HCT116 (cell line): ENCODE measurements at regions not wholly inside any gene's neighbourhood (a gene's known extent, or its start where the extent isn't known, plus 50 kb on each side); places are given as distances from the start of the nearest gene placed in this dataset.

ENCODE experiments used
- ATAC-seq: fragments of 200-7000 bp; cut with Tn5 transposase; 2 replicates; pipeline ENCODE4 v1.9.1; 2020; ENCODE audit warnings: mild to moderate bottlenecking, moderate library complexity
- BruUV-seq: library from RNA; stranded (reverse); fragments of 400-500 nt; replicated peaks from 2 replicates; lab custom pipeline; 2021; lab: Mats Ljungman, UMichigan
- CTCF ChIA-PET: fragments of 300-600 bp; sonication (Branson Sonifier 250); formaldehyde crosslinking; loops from one replicate; lab custom pipeline; 2021; ENCODE audit warnings: antibody characterized with exemption; lab: Charles Lee
- POLR2A ChIA-PET: fragments of 300-600, 350-600 bp; sonication (Branson Sonifier 250); formaldehyde crosslinking; loops from one replicate; lab custom pipeline; 2021; ENCODE audit warnings: antibody characterized with exemption; lab: Charles Lee
- RAD21 ChIA-PET, 2 experiments: fragments of 300-600 bp; sonication (Branson Sonifier 250); formaldehyde crosslinking; loops; one replicate each; lab custom pipeline; 2023; ENCODE audit warnings: low total read pairs in 2 of 2; ENCODE audit not compliant: uncharacterized antibody in 2 of 2, unreplicated experiment in 2 of 2, low non-redundant PET in 1 of 2; lab: Charles Lee
- DNase-seq: peaks from one replicate; pipeline ENCODE4 v3.0.0-alpha.2; 2010; ENCODE audit warnings: low read depth, low spot score
- H2AFZ ChIP-seq: fragments of 200-600 bp; shearing (Covaris generic), sonication (generic); 2 replicates; pipeline ENCODE4 v1.6.1; 2017; ENCODE audit warnings: low read depth, mixed run types, mixed read lengths, antibody characterized with exemption, low read length; ENCODE audit not compliant: poor library complexity, severe bottlenecking
- H3K27ac ChIP-seq: 2 replicates; pipeline ENCODE4 v1.5.1; 2012; ENCODE audit warnings: low read depth, low read length
- H3K27me3 ChIP-seq: fragments of 200-600 bp; sonication (generic); 2 replicates; pipeline ENCODE4 v1.6.1; 2016; ENCODE audit warnings: mixed run types, low read length, mixed read lengths; ENCODE audit not compliant: insufficient read depth
- H3K36me3 ChIP-seq, 2 experiments: fragments of 200-500 bp in 1 of 2; fragments of 200-600 bp in 1 of 2; sonication (Bioruptor generic) in 1 of 2; sonication (generic) in 1 of 2; 2 replicates each; pipeline versions ENCODE4 v1.5.1 to v1.6.1; 2014 to 2016; ENCODE audit warnings: low read length in 2 of 2, inconsistent platforms in 1 of 2, mixed read lengths in 1 of 2, mixed run types in 1 of 2; ENCODE audit not compliant: insufficient read depth in 2 of 2, control insufficient read depth in 1 of 2
- H3K4me1 ChIP-seq, 2 experiments: fragments of 200-600 bp in 1 of 2; sonication (generic) in 1 of 2; 2 replicates each; pipeline versions ENCODE4 v1.5.1 to v1.6.1; 2012 to 2017; ENCODE audit warnings: low read length in 2 of 2, inconsistent platforms in 1 of 2, mild to moderate bottlenecking in 1 of 2, mixed read lengths in 1 of 2, mixed run types in 1 of 2, moderate library complexity in 1 of 2; ENCODE audit not compliant: insufficient read depth in 2 of 2, control insufficient read depth in 1 of 2
- H3K4me2 ChIP-seq: fragments of 200-600 bp; sonication (generic); 2 replicates; pipeline ENCODE4 v1.6.1; 2017; ENCODE audit warnings: mixed run types, low read length, mixed read lengths
- H3K4me3 ChIP-seq, 2 experiments: fragments of 200-600 bp in 1 of 2; sonication (generic) in 1 of 2; replicated peaks in 1 of 2; 2 replicates each; pipeline ENCODE4 v1.5.1; 2011 to 2016; ENCODE audit warnings: low read length in 2 of 2, control low read depth in 1 of 2, low read depth in 1 of 2, mild to moderate bottlenecking in 1 of 2, mixed read lengths in 1 of 2, mixed run types in 1 of 2
- H3K79me2 ChIP-seq: fragments of 200-600 bp; sonication (generic); 2 replicates; pipeline ENCODE4 v1.6.1; 2017; ENCODE audit warnings: mild to moderate bottlenecking, mixed run types, low read length, moderate library complexity, mixed read lengths; ENCODE audit not compliant: insufficient read depth
- H3K9ac ChIP-seq: fragments of 200-600 bp; sonication (generic); 2 replicates; pipeline ENCODE4 v1.6.1; 2016; ENCODE audit warnings: low read length, mixed read lengths
- H3K9me2 ChIP-seq: fragments of 200-600 bp; sonication (generic), shearing (Covaris generic); 2 replicates; pipeline ENCODE4 v1.6.1; 2017; ENCODE audit warnings: mixed run types, mild to moderate bottlenecking, moderate library complexity; ENCODE audit not compliant: insufficient read depth
- H3K9me3 ChIP-seq, 2 experiments: fragments of 200-500 bp in 1 of 2; fragments of 200-600 bp in 1 of 2; sonication (Bioruptor generic) in 1 of 2; sonication (generic) in 1 of 2; 2 replicates each; pipeline ENCODE4 v1.6.1; 2014 to 2017; ENCODE audit warnings: low read length in 2 of 2, mixed read lengths in 2 of 2, inconsistent platforms in 1 of 2, low read depth in 1 of 2, mild to moderate bottlenecking in 1 of 2, mixed run types in 1 of 2, moderate library complexity in 1 of 2; ENCODE audit not compliant: control insufficient read depth in 1 of 2, insufficient read depth in 1 of 2
- H4K20me1 ChIP-seq: fragments of 200-600 bp; sonication (generic), shearing (Covaris generic); 2 replicates; pipeline ENCODE4 v1.6.1; 2017; ENCODE audit warnings: mixed run types, mild to moderate bottlenecking, moderate library complexity; ENCODE audit not compliant: insufficient read depth
- ATF3 ChIP-seq: IDR thresholded peaks from 2 replicates; pipeline ENCODE4 v1.6.1; 2012
- CTCF ChIP-seq, 3 experiments: fragments of 200-600 bp in 1 of 3; sonication (generic) in 1 of 3; IDR thresholded peaks in 2 of 3; conservative IDR thresholded peaks in 1 of 3; 2 replicates each; pipeline ENCODE4 v1.5.1; 2012 to 2017; ENCODE audit warnings: low read depth in 2 of 3, low read length in 2 of 3, antibody characterized with exemption in 1 of 3, borderline replicate concordance in 1 of 3, control low read depth in 1 of 3, mild to moderate bottlenecking in 1 of 3, mixed read lengths in 1 of 3, mixed run types in 1 of 3, moderate library complexity in 1 of 3; ENCODE audit not compliant: insufficient read depth in 1 of 3
- EGR1 ChIP-seq: IDR thresholded peaks from 2 replicates; pipeline ENCODE4 v1.6.1; 2012; ENCODE audit warnings: low read depth
- ELF1 ChIP-seq: IDR thresholded peaks from 2 replicates; pipeline ENCODE4 v1.6.1; 2012; ENCODE audit warnings: low read depth, borderline replicate concordance
- EZH2phosphoT487 ChIP-seq: fragments of 200-600 bp; IDR thresholded peaks from 2 replicates; pipeline ENCODE4 v1.6.1; 2018; ENCODE audit warnings: antibody characterized with exemption, borderline replicate concordance
- FOSL1 ChIP-seq: IDR thresholded peaks from 2 replicates; pipeline ENCODE4 v1.6.1; 2012; ENCODE audit warnings: low read depth
- MAX ChIP-seq: IDR thresholded peaks from 2 replicates; pipeline ENCODE4 v1.6.1; 2012
- SIN3A ChIP-seq: IDR thresholded peaks from 2 replicates; pipeline ENCODE4 v1.6.1; 2012; ENCODE audit warnings: low read depth
- SP1 ChIP-seq: IDR thresholded peaks from 2 replicates; pipeline ENCODE4 v1.6.1; 2012; ENCODE audit warnings: low read depth
- ZNF274 ChIP-seq: fragments of 200-500 bp; sonication (Bioruptor generic); IDR thresholded peaks from 2 replicates; pipeline ENCODE4 v1.6.1; 2014; ENCODE audit warnings: mild to moderate bottlenecking, low read depth, low read length, inconsistent platforms
- intact Hi-C: fragments of 100-400 bp; cut with micrococcal nuclease; formaldehyde crosslinking; loops from 2 replicates; pipeline ENCODE4 v1.10.0; 2022

GRCh38 chr5:91885291-91886265, 502.5 kb upstream of the ARRDC3 start:
- no peak for DNase-seq
- H3K4me1 ChIP-seq, result no peaks in the 10 kb centered on the region
- ChIA-PET CTCF (no interaction called here), RAD21 (no interaction called here), POLR2A (no interaction called here)
- ATAC-seq, result no peak
- H3K9me2 ChIP-seq, result peaks cover 5% of the 10 kb centered on the region; the same call in 1 of the 2 replicates
- H3K27me3 ChIP-seq, result no peaks in the 10 kb centered on the region
- H3K36me3 ChIP-seq, result no peaks in the 10 kb centered on the region
- H2AFZ ChIP-seq, result no peak overlapping the region
- TF ChIP-seq FOSL1 (no peak), ELF1 (no peak), ZNF274 (no peak), MAX (no peak), ATF3 (no peak), CTCF (IDR thresholded peaks at IDR 0.05 in 2 of 3, conservative IDR thresholded peaks at IDR 0.05 in 1 of 3; ENCODE audit: borderline replicate concordance in 1 of 3, insufficient read depth in 1 of 3, low read depth in 2 of 3, low read length in 2 of 3) (no peak), EZH2phosphoT487 (no peak), SP1 (no peak), SIN3A (no peak), EGR1 (no peak)
- no peak overlapping the region for H3K4me2 ChIP-seq
- H3K9ac ChIP-seq, result no peak overlapping the region
- no peak overlapping the region for H3K4me3 ChIP-seq
- intact Hi-C loops, result no loop called here
- no peak overlapping the region for H3K27ac ChIP-seq
- BruUV-seq, result no TSS peak
- no peaks in the 10 kb centered on the region for H3K9me3 ChIP-seq
- H3K79me2 ChIP-seq, result no peaks in the 10 kb centered on the region
- no peaks in the 10 kb centered on the region for H4K20me1 ChIP-seq
